ENCODE measurements at regions not wholly inside any gene's neighbourhood (a gene's known extent, or its start where the extent isn't known, plus 50 kb on each side); places are given as distances from the start of the nearest gene placed in this dataset.

DNA sequence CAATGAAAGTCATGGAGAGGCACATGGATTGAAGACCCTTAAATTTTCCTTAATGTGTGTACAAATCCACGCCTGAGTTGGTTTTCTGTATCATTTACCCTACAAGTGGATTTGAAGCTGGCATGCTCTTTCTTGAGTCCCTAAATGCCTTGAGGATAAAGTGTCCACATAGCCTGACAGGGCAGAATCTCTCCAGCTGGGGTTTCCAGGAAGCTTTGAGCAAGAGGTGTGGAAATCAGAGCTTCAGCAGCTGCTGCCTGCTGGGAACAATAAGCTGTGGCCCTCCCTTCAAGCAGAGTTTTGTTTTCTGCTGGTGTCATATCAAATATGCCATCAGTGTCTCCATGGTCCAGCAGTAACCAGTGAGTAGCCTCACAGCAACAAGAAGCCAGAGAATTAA lies 120.3 kb upstream of the SERTM1 start:
- H2AFZ ChIP-seq (ENCODE audit: low read length): no peak overlapping the region
- no peak overlapping the region for H3K9ac ChIP-seq (ENCODE audit: insufficient read depth, low read length)
- H3K27me3 ChIP-seq (ENCODE audit: control insufficient read depth, insufficient read depth, low read length): no peaks in the 10 kb centered on the region
- TF ChIP-seq EZH2 (IDR thresholded peaks at IDR 0.05; ENCODE audit: low read length, missing control alignments): no peak
- no peak overlapping the region for H3K4me2 ChIP-seq (ENCODE audit: extremely low read depth, insufficient read depth, low read length)
- no peaks in the 10 kb centered on the region for H3K79me2 ChIP-seq (ENCODE audit: control insufficient read depth, insufficient read depth, low read length)
- no peaks in the 10 kb centered on the region for H3K9me3 ChIP-seq (ENCODE audit: control insufficient read depth, insufficient read depth, low read depth, low read length)
- DNase-seq (ENCODE audit: low read depth in 2 of 2): no peak
- H3K4me1 ChIP-seq (ENCODE audit: control insufficient read depth, extremely low read depth, insufficient read depth, low read length): no peaks in the 10 kb centered on the region
- no peak overlapping the region for H3K4me3 ChIP-seq (replicated peaks in 1 of 4; ENCODE audit: control extremely low read depth in 1 of 4, insufficient read depth in 1 of 4, low read depth in 3 of 4, low read length in 4 of 4)
- no peak overlapping the region for H3K27ac ChIP-seq (ENCODE audit: insufficient read depth, low read length)
- H3K36me3 ChIP-seq (ENCODE audit: control insufficient read depth, insufficient read depth, low read length): no peaks in the 10 kb centered on the region
- H4K20me1 ChIP-seq (ENCODE audit: control insufficient read depth, extremely low read depth, insufficient read depth, low read length): no peaks in the 10 kb centered on the region

DNA sequence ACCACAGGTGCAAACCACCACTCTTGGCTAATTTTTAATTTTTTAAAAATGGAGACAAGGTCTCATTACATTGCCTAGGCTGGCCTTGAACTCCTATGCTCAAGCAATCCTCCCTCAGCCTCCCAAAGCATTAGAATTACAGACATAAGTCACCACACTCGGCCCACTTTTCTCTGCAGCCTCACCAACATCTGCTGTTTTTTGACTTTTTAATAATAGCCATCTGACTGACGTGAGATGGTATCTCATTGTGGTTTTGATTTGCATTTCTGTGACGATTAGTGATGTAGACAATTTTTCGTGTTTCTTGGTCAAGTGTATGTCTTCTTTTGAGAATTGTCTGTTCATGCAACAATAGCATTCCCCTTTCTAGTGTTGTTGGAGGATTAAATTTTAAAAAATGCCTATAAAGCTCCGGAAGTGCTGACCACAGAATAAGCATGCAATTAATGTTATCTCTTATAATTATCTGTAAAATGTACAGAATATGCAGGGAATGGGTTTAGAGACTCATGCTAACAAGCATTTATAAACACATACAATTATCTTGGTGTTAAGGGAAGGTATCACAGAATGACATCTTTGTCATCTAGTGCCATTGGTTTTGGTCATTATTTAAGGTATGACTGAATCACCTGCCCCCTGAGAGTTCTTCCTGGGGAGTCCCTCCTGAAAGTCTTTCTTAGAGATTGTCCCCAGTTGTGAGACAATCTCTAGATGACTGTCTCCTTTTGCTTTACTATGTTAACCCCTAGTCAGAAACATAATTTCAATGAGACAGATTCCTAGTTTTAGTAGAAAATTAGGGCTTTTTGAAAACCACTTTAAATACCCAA lies 118.5 kb upstream of the SERTM1 start:
- no peaks in the 10 kb centered on the region for H3K9me3 ChIP-seq (ENCODE audit: control insufficient read depth, insufficient read depth, low read depth, low read length)
- H3K4me2 ChIP-seq (ENCODE audit: extremely low read depth, insufficient read depth, low read length): no peak overlapping the region
- H3K9ac ChIP-seq (ENCODE audit: insufficient read depth, low read length): no peak overlapping the region
- H2AFZ ChIP-seq (ENCODE audit: low read length): no peak overlapping the region
- no peaks in the 10 kb centered on the region for H3K79me2 ChIP-seq (ENCODE audit: control insufficient read depth, insufficient read depth, low read length)
- no peaks in the 10 kb centered on the region for H4K20me1 ChIP-seq (ENCODE audit: control insufficient read depth, extremely low read depth, insufficient read depth, low read length)
- no peaks in the 10 kb centered on the region for H3K4me1 ChIP-seq (ENCODE audit: control insufficient read depth, extremely low read depth, insufficient read depth, low read length)
- no peak overlapping the region for H3K4me3 ChIP-seq (replicated peaks in 1 of 4; ENCODE audit: control extremely low read depth in 1 of 4, insufficient read depth in 1 of 4, low read depth in 3 of 4, low read length in 4 of 4)
- no peak for TF ChIP-seq EZH2 (IDR thresholded peaks at IDR 0.05; ENCODE audit: low read length, missing control alignments)
- TF ChIP-seq, protein P1, sequence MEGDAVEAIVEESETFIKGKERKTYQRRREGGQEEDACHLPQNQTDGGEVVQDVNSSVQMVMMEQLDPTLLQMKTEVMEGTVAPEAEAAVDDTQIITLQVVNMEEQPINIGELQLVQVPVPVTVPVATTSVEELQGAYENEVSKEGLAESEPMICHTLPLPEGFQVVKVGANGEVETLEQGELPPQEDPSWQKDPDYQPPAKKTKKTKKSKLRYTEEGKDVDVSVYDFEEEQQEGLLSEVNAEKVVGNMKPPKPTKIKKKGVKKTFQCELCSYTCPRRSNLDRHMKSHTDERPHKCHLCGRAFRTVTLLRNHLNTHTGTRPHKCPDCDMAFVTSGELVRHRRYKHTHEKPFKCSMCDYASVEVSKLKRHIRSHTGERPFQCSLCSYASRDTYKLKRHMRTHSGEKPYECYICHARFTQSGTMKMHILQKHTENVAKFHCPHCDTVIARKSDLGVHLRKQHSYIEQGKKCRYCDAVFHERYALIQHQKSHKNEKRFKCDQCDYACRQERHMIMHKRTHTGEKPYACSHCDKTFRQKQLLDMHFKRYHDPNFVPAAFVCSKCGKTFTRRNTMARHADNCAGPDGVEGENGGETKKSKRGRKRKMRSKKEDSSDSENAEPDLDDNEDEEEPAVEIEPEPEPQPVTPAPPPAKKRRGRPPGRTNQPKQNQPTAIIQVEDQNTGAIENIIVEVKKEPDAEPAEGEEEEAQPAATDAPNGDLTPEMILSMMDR (conservative IDR thresholded peaks at IDR 0.05 in 1 of 2, IDR thresholded peaks at IDR 0.05 in 1 of 2; ENCODE audit: low read depth in 1 of 2, low read length in 2 of 2): no peak
- H3K27me3 ChIP-seq (ENCODE audit: control insufficient read depth, insufficient read depth, low read length): no peaks in the 10 kb centered on the region
- H3K27ac ChIP-seq (ENCODE audit: insufficient read depth, low read length): no peak overlapping the region
- DNase-seq (ENCODE audit: low read depth in 2 of 2): no peak
- H3K36me3 ChIP-seq (ENCODE audit: control insufficient read depth, insufficient read depth, low read length): no peaks in the 10 kb centered on the region

DNA sequence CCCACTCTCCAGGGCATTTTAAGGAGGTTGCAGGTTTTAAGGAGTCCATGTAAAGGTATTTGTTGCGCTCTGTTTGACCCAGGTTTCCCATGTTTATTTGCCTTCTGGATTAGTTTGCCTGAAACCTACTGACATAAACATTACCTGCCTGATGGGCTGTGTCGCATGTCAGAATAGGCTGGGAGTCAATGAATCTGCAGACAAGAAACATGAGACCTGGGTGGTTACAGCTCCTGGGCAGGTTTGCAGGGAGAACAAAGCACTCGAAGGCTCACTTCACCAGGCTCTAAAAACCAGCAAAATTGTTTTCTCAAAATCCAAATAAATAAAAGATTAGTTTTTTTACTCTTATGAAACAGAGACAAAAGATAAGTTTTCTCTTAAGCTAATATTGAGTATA lies 114.4 kb upstream of the SERTM1 start:
- Histone ChIP-seq H2AFZ (ENCODE audit: low read length) (no peak overlapping the region), H3K4me2 (ENCODE audit: extremely low read depth, insufficient read depth, low read length) (no peak overlapping the region), H3K27ac (ENCODE audit: insufficient read depth, low read length) (no peak overlapping the region), H3K4me1 (ENCODE audit: control insufficient read depth, extremely low read depth, insufficient read depth, low read length) (no peaks in the 10 kb centered on the region), H3K4me3 (replicated peaks in 1 of 4; ENCODE audit: control extremely low read depth in 1 of 4, insufficient read depth in 1 of 4, low read depth in 3 of 4, low read length in 4 of 4) (no peak overlapping the region), H3K27me3 (ENCODE audit: control insufficient read depth, insufficient read depth, low read length) (no peaks in the 10 kb centered on the region), H3K9me3 (ENCODE audit: control insufficient read depth, insufficient read depth, low read depth, low read length) (no peaks in the 10 kb centered on the region), H4K20me1 (ENCODE audit: control insufficient read depth, extremely low read depth, insufficient read depth, low read length) (no peaks in the 10 kb centered on the region), H3K9ac (ENCODE audit: insufficient read depth, low read length) (no peak overlapping the region), H3K79me2 (ENCODE audit: control insufficient read depth, insufficient read depth, low read length) (no peaks in the 10 kb centered on the region), H3K36me3 (ENCODE audit: control insufficient read depth, insufficient read depth, low read length) (no peaks in the 10 kb centered on the region)
- DNase-seq (ENCODE audit: low read depth in 2 of 2): no peak
- TF ChIP-seq, protein P1 (conservative IDR thresholded peaks at IDR 0.05 in 1 of 2, IDR thresholded peaks at IDR 0.05 in 1 of 2; ENCODE audit: low read depth in 1 of 2, low read length in 2 of 2): no peak
- TF ChIP-seq EZH2 (IDR thresholded peaks at IDR 0.05; ENCODE audit: low read length, missing control alignments): no peak

Measured in fibroblast of lung (primary cell).